ENCODE measurements at regions not wholly inside any gene's neighbourhood (a gene's known extent, or its start where the extent isn't known, plus 50 kb on each side); places are given as distances from the start of the nearest gene placed in this dataset.

GRCh38 chr5:91434348-91434747 lies 51.2 kb upstream of the ARRDC3 start:
- DNase-seq (ENCODE audit: low spot score), result no peak

- no peak for DNase-seq (ENCODE audit: low spot score)
These were observed 50.7 kb upstream of the ARRDC3 start for GRCh38 chr5:91433861-91434260.
